ENCODE measurements at regions not wholly inside any gene's neighbourhood (a gene's known extent, or its start where the extent isn't known, plus 50 kb on each side); places are given as distances from the start of the nearest gene placed in this dataset.

DNA sequence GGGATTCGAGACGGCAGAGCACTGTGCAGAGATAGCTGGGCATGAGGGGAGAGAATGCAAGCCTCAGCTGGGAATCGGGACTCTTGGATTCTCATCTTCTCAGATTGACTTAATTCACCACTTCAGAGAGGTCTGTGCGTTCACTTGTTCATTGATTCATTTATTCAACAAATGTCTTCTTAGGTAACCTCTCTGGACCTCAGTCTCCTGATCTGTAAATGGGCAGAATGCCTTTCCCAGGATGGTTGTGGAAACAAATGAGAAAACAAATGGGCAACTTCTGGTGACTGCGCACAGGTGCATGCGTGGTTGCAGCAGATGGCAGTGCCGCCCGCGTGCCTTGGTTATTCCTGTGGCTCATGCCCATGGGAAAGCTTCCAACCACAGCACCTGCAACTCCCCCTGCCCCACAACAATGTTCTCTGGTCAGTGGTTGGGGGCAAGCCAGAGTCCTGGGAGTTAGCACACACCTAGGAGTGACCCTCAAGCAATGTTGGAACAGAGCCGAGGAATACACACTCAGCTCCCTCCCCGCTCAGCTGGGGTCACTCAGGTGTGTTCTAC is 110.1 kb upstream of the RUNX3 start:
- TF ChIP-seq, protein P1, sequence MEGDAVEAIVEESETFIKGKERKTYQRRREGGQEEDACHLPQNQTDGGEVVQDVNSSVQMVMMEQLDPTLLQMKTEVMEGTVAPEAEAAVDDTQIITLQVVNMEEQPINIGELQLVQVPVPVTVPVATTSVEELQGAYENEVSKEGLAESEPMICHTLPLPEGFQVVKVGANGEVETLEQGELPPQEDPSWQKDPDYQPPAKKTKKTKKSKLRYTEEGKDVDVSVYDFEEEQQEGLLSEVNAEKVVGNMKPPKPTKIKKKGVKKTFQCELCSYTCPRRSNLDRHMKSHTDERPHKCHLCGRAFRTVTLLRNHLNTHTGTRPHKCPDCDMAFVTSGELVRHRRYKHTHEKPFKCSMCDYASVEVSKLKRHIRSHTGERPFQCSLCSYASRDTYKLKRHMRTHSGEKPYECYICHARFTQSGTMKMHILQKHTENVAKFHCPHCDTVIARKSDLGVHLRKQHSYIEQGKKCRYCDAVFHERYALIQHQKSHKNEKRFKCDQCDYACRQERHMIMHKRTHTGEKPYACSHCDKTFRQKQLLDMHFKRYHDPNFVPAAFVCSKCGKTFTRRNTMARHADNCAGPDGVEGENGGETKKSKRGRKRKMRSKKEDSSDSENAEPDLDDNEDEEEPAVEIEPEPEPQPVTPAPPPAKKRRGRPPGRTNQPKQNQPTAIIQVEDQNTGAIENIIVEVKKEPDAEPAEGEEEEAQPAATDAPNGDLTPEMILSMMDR (conservative IDR thresholded peaks at IDR 0.05; ENCODE audit: low read length): no peak
- TF ChIP-seq EZH2phosphoT487 (IDR thresholded peaks at IDR 0.05; ENCODE audit: borderline replicate concordance, low read depth, low read length): no peak
